HEK293 (cell line): ENCODE measurements at regions not wholly inside any gene's neighbourhood (a gene's known extent, or its start where the extent isn't known, plus 50 kb on each side); places are given as distances from the start of the nearest gene placed in this dataset.

Experiments
- CTCF ChIA-PET: fragments of 350-600 bp; formaldehyde crosslinking; extraction: SDS; loops from one replicate; lab custom pipeline; 2021; ENCODE audit warnings: antibody characterized with exemption; lab: Yijun Ruan, JAX
- POLR2A ChIA-PET: fragments of 300-600 bp; formaldehyde crosslinking; extraction: SDS; loops from one replicate; lab custom pipeline; 2020; ENCODE audit warnings: antibody characterized with exemption, inconsistent platforms; lab: Yijun Ruan, JAX
- H3K27ac ChIP-seq: fragments of 200-500 bp; sonication (Bioruptor generic); 2 replicates; pipeline ENCODE4 v1.5.1; 2014; ENCODE audit warnings: low read depth, low read length, control low read depth, inconsistent platforms; ENCODE audit errors: extremely low read depth
- H3K36me3 ChIP-seq, 2 experiments: fragments of 200-500 bp in 1 of 2; sonication (Bioruptor generic) in 1 of 2; 1 replicate in 1 of 2; 2 replicates in 1 of 2; pipeline ENCODE4 v1.5.1; 2014 to 2017; ENCODE audit warnings: inconsistent platforms in 2 of 2, low read length in 2 of 2; ENCODE audit not compliant: control insufficient read depth in 2 of 2, insufficient read depth in 1 of 2
- H3K4me1 ChIP-seq: fragments of 200-500 bp; sonication (Bioruptor generic); 2 replicates; pipeline ENCODE4 v1.5.1; 2014; ENCODE audit warnings: mild to moderate bottlenecking, low read length, inconsistent platforms; ENCODE audit not compliant: control insufficient read depth, insufficient read depth
- H3K4me3 ChIP-seq: 2 replicates; pipeline ENCODE4 v1.5.1; 2011; ENCODE audit warnings: low read depth, mild to moderate bottlenecking, control low read depth, low read length, moderate library complexity
- H3K9me3 ChIP-seq: fragments of 200-500 bp; sonication (Bioruptor generic); 2 replicates; pipeline ENCODE4 v1.5.1; 2014; ENCODE audit warnings: low read depth, low read length, inconsistent platforms; ENCODE audit not compliant: control insufficient read depth, insufficient read depth
- HOXC10 ChIP-seq: sonication (generic); formaldehyde crosslinking; IDR thresholded peaks from 2 replicates; pipeline ENCODE4 v1.8.1; 2023; ENCODE audit warnings: mild to moderate bottlenecking, missing genetic modification reagents
- KLF16 ChIP-seq: fragments of 450-650 bp; formaldehyde crosslinking; IDR thresholded peaks from 2 replicates; pipeline ENCODE4 v1.5.1; 2017; ENCODE audit warnings: missing biosample characterization, missing genetic modification characterization
- MZF1 ChIP-seq: fragments of 450-650 bp; formaldehyde crosslinking; IDR thresholded peaks from 2 replicates; pipeline ENCODE4 v1.5.1; 2017; ENCODE audit warnings: missing biosample characterization, missing genetic modification characterization, borderline replicate concordance
- OSR2 ChIP-seq: fragments of 450-650 bp; formaldehyde crosslinking; IDR thresholded peaks from 2 replicates; pipeline ENCODE4 v1.5.1; 2016; ENCODE audit warnings: missing biosample characterization, missing genetic modification characterization
- RBAK ChIP-seq: fragments of 450-650 bp; formaldehyde crosslinking; IDR thresholded peaks from 2 replicates; pipeline ENCODE4 v1.5.1; 2016; ENCODE audit warnings: missing biosample characterization, missing genetic modification characterization
- TCF7L2 ChIP-seq: IDR thresholded peaks from 2 replicates; pipeline ENCODE4 v1.6.1; 2011; ENCODE audit warnings: low read depth, mild to moderate bottlenecking, inconsistent platforms, low read length, moderate library complexity, borderline replicate concordance
- ZEB2 ChIP-seq: fragments of 450-650 bp; formaldehyde crosslinking; IDR thresholded peaks from 2 replicates; pipeline ENCODE4 v1.5.1; 2016; ENCODE audit warnings: missing biosample characterization, missing genetic modification characterization
- ZFHX2 ChIP-seq: fragments of 450-650 bp; formaldehyde crosslinking; conservative IDR thresholded peaks from 2 replicates; pipeline ENCODE4 v1.5.1; 2016; ENCODE audit warnings: missing biosample characterization, missing genetic modification characterization
- ZNF16 ChIP-seq: fragments of 450-650 bp; formaldehyde crosslinking; IDR thresholded peaks from 2 replicates; pipeline ENCODE4 v1.5.1; 2016; ENCODE audit warnings: low read depth, missing biosample characterization, missing genetic modification characterization
- ZNF184 ChIP-seq: fragments of 450-650 bp; IDR thresholded peaks from 2 replicates; pipeline ENCODE4 v1.5.1; 2018; ENCODE audit warnings: missing biosample characterization, mild to moderate bottlenecking, missing genetic modification characterization
- ZNF202 ChIP-seq: fragments of 450-650 bp; formaldehyde crosslinking; IDR thresholded peaks from 2 replicates; pipeline ENCODE4 v1.5.1; 2016; ENCODE audit warnings: missing biosample characterization, missing genetic modification characterization, borderline replicate concordance
- ZNF391 ChIP-seq: fragments of 450-650 bp; formaldehyde crosslinking; IDR thresholded peaks from 2 replicates; pipeline ENCODE4 v1.5.1; 2016; ENCODE audit warnings: low read depth, missing biosample characterization, missing genetic modification characterization, borderline replicate concordance
- ZNF473 ChIP-seq: fragments of 450-650 bp; formaldehyde crosslinking; IDR thresholded peaks from 2 replicates; pipeline ENCODE4 v1.5.1; 2017; ENCODE audit warnings: missing biosample characterization, missing genetic modification characterization
- ZNF548 ChIP-seq: fragments of 450-650 bp; formaldehyde crosslinking; IDR thresholded peaks from 2 replicates; pipeline ENCODE4 v1.5.1; 2016; ENCODE audit warnings: missing biosample characterization, missing genetic modification characterization
- ZNF571 ChIP-seq: fragments of 450-650 bp; formaldehyde crosslinking; IDR thresholded peaks from 2 replicates; pipeline ENCODE4 v1.5.0; 2017; ENCODE audit warnings: missing biosample characterization, missing genetic modification characterization
- ZNF791 ChIP-seq: fragments of 450-650 bp; formaldehyde crosslinking; IDR thresholded peaks from 2 replicates; pipeline ENCODE4 v1.5.1; 2016; ENCODE audit warnings: missing biosample characterization, missing genetic modification characterization
- ZSCAN23 ChIP-seq: fragments of 450-650 bp; formaldehyde crosslinking; IDR thresholded peaks from 2 replicates; pipeline ENCODE4 v1.5.1; 2016; ENCODE audit warnings: missing biosample characterization, missing genetic modification characterization
- TF ChIP-seq, protein P1 (sequence below): fragments of 450-650 bp; formaldehyde crosslinking; IDR thresholded peaks from 2 replicates; pipeline ENCODE4 v1.5.1; 2017; ENCODE audit warnings: missing biosample characterization, missing genetic modification characterization
- TF ChIP-seq, protein P2 (sequence below): fragments of 450-650 bp; formaldehyde crosslinking; IDR thresholded peaks from 2 replicates; pipeline ENCODE4 v1.5.1; 2016; ENCODE audit warnings: missing biosample characterization, missing genetic modification characterization
- TF ChIP-seq, protein P3 (sequence below): fragments of 450-650 bp; formaldehyde crosslinking; IDR thresholded peaks from 2 replicates; pipeline ENCODE4 v1.5.1; 2017; ENCODE audit warnings: missing biosample characterization, missing genetic modification characterization
- TF ChIP-seq, protein P4 (sequence below): fragments of 450-650 bp; formaldehyde crosslinking; IDR thresholded peaks from 2 replicates; pipeline ENCODE4 v1.5.1; 2017; ENCODE audit warnings: missing biosample characterization, missing genetic modification characterization
- TF ChIP-seq, protein P5 (sequence below): fragments of 450-650 bp; formaldehyde crosslinking; conservative IDR thresholded peaks from 2 replicates; pipeline ENCODE4 v1.5.1; 2016; ENCODE audit warnings: low read depth, missing biosample characterization, missing genetic modification characterization

DNA sequence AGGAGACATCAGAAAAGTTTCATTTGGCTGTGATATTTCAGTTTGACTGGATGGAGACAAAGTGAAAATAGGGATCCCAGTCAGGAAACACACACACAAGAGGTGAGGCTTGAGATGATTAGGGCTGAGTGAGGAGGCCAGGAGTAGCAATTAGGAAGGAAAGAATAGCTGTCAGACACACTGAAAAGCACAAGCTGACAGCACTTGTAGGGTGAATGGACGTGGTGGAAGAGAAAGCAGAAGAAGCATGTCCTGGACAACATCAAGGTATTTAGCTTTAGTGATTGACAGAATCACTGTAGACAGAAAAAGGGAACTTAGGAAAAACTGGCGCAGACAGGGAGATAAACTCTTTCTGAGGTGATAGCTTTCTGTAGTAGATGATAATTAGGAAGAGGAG is 347.7 kb downstream of the TGFB2 start:
- ChIA-PET CTCF (no interaction called here), POLR2A (no interaction called here)

DNA sequence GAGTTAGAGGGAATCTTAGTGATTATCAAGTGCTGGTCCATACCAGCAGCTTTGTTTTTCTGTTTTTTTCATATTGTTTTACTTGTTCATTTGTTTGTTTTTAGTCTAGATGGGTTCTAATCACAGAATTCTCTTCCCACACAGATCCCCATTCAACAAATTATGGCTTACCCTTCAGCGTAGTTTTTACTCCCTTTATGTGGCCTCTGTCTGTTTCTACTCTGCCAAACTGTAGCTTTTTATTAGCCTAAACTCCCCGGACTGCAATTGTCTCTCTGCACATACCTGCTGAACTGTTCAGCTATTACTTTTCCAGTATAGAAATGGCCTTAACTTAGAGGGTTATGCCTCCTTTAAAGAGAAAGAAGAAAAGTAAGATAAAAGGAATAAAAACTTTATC is 348.5 kb downstream of the TGFB2 start:
- Histone ChIP-seq H3K27ac (no peak overlapping the region), H3K4me3 (no peak overlapping the region), H3K4me1 (no peaks in the 10 kb centered on the region; the same call in 1 of the 2 replicates), H3K36me3 (no peaks in the 10 kb centered on the region), H3K9me3 (no peaks in the 10 kb centered on the region)
- CTCF ChIA-PET: no interaction called here
- POLR2A ChIA-PET: no interaction called here
- TF ChIP-seq KLF16 (tag by site-specific recombination) (no peak), ZNF184 (tag by site-specific recombination) (no peak), ZFHX2 (tag by site-specific recombination) (no peak), MZF1 (tag by site-specific recombination) (peak; percentile 79; the same call in 1 of the 2 replicates), OSR2 (tag by site-specific recombination) (no peak), RBAK (tag by site-specific recombination) (no peak), HOXC10 (CRISPR knock-in tag) (no peak)
- TF ChIP-seq, protein P1, sequence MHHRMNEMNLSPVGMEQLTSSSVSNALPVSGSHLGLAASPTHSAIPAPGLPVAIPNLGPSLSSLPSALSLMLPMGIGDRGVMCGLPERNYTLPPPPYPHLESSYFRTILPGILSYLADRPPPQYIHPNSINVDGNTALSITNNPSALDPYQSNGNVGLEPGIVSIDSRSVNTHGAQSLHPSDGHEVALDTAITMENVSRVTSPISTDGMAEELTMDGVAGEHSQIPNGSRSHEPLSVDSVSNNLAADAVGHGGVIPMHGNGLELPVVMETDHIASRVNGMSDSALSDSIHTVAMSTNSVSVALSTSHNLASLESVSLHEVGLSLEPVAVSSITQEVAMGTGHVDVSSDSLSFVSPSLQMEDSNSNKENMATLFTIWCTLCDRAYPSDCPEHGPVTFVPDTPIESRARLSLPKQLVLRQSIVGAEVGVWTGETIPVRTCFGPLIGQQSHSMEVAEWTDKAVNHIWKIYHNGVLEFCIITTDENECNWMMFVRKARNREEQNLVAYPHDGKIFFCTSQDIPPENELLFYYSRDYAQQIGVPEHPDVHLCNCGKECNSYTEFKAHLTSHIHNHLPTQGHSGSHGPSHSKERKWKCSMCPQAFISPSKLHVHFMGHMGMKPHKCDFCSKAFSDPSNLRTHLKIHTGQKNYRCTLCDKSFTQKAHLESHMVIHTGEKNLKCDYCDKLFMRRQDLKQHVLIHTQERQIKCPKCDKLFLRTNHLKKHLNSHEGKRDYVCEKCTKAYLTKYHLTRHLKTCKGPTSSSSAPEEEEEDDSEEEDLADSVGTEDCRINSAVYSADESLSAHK (tag by site-specific recombination): peak; percentile 74

More for the DNA sequence above, 347.7 kb downstream of the TGFB2 start:
- Histone ChIP-seq H3K27ac (no peak overlapping the region), H3K9me3 (no peaks in the 10 kb centered on the region), H3K4me3 (no peak overlapping the region), H3K36me3 (no peaks in the 10 kb centered on the region)
- TF ChIP-seq, protein P2, sequence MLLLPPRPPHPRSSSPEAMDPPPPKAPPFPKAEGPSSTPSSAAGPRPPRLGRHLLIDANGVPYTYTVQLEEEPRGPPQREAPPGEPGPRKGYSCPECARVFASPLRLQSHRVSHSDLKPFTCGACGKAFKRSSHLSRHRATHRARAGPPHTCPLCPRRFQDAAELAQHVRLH (tag by site-specific recombination): no peak
- no peak for TF ChIP-seq TCF7L2
- TF ChIP-seq, protein P3, sequence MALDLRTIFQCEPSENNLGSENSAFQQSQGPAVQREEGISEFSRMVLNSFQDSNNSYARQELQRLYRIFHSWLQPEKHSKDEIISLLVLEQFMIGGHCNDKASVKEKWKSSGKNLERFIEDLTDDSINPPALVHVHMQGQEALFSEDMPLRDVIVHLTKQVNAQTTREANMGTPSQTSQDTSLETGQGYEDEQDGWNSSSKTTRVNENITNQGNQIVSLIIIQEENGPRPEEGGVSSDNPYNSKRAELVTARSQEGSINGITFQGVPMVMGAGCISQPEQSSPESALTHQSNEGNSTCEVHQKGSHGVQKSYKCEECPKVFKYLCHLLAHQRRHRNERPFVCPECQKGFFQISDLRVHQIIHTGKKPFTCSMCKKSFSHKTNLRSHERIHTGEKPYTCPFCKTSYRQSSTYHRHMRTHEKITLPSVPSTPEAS (tag by site-specific recombination): no peak
- no peak for TF ChIP-seq ZNF391 (tag by site-specific recombination)
- TF ChIP-seq ZNF473 (tag by site-specific recombination): no peak
- TF ChIP-seq, protein P4, sequence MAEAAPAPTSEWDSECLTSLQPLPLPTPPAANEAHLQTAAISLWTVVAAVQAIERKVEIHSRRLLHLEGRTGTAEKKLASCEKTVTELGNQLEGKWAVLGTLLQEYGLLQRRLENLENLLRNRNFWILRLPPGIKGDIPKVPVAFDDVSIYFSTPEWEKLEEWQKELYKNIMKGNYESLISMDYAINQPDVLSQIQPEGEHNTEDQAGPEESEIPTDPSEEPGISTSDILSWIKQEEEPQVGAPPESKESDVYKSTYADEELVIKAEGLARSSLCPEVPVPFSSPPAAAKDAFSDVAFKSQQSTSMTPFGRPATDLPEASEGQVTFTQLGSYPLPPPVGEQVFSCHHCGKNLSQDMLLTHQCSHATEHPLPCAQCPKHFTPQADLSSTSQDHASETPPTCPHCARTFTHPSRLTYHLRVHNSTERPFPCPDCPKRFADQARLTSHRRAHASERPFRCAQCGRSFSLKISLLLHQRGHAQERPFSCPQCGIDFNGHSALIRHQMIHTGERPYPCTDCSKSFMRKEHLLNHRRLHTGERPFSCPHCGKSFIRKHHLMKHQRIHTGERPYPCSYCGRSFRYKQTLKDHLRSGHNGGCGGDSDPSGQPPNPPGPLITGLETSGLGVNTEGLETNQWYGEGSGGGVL (tag by site-specific recombination): no peak
- TF ChIP-seq ZSCAN23 (tag by site-specific recombination): no peak
- TF ChIP-seq, protein P5, sequence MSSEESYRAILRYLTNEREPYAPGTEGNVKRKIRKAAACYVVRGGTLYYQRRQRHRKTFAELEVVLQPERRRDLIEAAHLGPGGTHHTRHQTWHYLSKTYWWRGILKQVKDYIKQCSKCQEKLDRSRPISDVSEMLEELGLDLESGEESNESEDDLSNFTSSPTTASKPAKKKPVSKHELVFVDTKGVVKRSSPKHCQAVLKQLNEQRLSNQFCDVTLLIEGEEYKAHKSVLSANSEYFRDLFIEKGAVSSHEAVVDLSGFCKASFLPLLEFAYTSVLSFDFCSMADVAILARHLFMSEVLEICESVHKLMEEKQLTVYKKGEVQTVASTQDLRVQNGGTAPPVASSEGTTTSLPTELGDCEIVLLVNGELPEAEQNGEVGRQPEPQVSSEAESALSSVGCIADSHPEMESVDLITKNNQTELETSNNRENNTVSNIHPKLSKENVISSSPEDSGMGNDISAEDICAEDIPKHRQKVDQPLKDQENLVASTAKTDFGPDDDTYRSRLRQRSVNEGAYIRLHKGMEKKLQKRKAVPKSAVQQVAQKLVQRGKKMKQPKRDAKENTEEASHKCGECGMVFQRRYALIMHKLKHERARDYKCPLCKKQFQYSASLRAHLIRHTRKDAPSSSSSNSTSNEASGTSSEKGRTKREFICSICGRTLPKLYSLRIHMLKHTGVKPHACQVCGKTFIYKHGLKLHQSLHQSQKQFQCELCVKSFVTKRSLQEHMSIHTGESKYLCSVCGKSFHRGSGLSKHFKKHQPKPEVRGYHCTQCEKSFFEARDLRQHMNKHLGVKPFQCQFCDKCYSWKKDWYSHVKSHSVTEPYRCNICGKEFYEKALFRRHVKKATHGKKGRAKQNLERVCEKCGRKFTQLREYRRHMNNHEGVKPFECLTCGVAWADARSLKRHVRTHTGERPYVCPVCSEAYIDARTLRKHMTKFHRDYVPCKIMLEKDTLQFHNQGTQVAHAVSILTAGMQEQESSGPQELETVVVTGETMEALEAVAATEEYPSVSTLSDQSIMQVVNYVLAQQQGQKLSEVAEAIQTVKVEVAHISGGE (tag by site-specific recombination): no peak
- no peak for TF ChIP-seq ZNF571
- TF ChIP-seq KLF16 (tag by site-specific recombination): no peak
- no peak for TF ChIP-seq ZNF202 (tag by site-specific recombination)
- TF ChIP-seq MZF1 (tag by site-specific recombination): no peak
- no peak for TF ChIP-seq ZNF16 (tag by site-specific recombination)
- no peak for TF ChIP-seq ZNF791 (tag by site-specific recombination)
- TF ChIP-seq ZNF548: no peak
- no peak for TF ChIP-seq ZEB2
- TF ChIP-seq, all 188 proteins: peak for 0
- no peaks in the 10 kb centered on the region; the same call in 1 of the 2 replicates for H3K4me1 ChIP-seq
